Fibroblast of upper back skin (primary cell): ENCODE measurements at regions not wholly inside any gene's neighbourhood (a gene's known extent, or its start where the extent isn't known, plus 50 kb on each side); places are given as distances from the start of the nearest gene placed in this dataset.
A peak's percentile ranks its signal among the peaks of the same experiment; 100 is the strongest.
"Not testable (repeated sequence)": the region's sequence is repeated elsewhere in the genome, so short reads cannot be mapped to it uniquely, and the experiment has no call there.

Experiments
- DNase-seq: peaks from one replicate; pipeline ENCODE4 v3.0.0-alpha.2; 2013

DNA sequence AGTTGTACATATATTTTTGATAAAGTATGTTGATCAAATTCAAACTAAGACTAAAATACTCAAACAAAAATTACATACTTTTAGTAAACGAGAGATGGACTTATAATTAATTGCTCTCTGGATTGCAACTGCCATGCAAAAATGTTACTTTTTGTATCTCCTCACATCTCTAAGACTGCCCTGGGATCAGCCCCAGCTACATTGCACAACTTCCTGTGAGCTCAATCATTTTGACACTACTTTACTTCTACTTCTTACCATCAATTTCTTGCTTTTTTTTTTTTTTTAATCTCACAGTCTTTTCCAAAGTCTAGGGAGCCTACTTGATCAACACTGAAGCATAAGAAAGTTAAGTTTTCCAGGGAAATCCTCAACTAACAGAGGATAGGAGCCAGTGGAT is 506.0 kb upstream of the CDH10 start:
- DNase-seq: no peak

DNA sequence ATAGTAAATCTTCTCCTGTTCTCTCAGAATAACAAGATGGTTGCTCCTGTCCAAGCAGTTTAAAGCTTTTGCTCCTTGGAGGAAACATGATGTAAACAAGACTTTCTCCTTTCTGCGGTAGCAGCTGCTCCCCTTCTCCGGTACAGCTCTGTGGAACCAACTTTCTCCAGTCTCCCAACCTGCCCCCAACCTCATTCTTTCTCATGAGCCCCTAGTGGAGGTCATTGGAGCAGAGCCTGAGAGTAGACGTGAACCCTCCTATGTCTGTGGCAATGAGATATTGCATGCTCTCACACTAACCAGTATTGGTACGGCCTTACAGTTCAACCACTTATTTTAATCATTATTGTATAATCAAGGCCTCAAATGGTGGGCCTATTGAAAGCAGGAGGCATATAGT is 483.8 kb upstream of the CDH10 start:
- DNase-seq: no peak

DNA sequence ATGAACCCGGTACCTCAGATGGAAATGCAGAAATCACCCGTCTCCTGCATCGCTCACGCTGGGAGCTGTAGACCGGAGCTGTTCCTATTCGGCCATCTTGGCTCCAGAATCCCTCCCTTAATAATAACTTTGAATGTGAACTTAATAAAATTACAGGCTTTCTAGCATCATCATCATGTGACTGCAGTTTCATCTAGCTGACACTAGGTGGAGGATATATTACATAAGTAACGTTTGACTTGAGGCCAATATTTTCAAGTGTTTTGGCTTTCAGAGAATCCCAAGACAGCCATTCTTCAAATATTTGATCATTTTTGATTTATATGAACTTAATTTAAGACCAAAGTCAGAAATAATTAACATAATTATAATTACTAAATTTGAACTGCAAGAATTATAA is 474.9 kb upstream of the CDH10 start:
- DNase-seq: no peak

DNA sequence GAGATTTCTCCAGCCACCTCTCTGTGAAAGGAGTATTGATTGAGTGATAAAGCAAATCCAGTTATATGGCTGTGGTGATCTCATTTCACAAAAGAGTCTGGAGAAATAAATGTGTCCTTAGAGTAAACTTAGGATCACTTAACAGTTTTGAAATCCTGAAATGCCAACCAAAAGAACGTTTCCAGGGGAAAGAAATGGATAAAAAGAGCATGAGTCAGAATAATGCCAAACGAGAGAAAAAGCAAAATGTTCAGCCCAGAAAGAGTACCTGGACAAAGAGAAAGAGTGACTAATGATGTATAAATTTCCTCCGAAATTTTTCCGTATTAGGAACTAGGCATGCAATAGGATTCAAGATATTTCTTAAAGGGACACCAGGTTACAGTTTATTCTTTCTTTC is 463.1 kb upstream of the CDH10 start:
- peak; percentile 1 for DNase-seq

DNA sequence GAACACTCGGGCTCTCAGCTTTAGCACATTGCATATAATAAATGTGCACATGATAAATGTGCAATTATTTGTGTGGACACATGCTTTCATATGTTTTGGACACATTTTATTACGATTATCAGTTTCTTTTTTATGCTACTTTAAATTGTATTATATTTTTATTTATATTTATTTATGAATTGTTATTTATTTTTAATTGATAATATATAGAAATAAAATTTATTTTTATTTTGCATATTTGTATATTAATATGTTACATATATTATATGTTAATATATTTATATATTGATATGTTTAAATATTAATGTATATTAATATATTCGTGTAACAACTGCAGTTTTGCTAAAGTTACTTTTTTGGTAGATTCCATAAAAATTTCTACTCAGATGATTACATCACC is 454.8 kb upstream of the CDH10 start:
- no peak for DNase-seq

DNA sequence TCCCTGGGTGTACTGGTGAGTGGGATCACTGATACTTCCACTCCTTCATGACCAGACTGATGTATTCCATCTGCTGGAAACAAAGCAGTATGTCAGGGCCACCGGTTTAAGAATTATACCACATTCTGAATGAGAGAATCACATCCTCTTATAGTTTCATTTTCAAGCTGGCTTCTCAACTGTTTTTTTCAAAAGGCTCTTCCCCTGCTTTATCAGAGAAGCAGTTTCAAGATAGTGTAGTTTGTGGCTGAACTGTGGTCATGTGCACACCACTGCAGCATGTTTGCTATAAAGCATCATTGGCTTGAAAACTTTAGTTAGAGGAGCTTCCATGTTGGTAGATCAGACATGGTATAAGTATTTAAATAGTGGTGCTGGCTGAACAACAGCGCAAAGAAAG is 450.5 kb upstream of the CDH10 start:
- no peak for DNase-seq

DNA sequence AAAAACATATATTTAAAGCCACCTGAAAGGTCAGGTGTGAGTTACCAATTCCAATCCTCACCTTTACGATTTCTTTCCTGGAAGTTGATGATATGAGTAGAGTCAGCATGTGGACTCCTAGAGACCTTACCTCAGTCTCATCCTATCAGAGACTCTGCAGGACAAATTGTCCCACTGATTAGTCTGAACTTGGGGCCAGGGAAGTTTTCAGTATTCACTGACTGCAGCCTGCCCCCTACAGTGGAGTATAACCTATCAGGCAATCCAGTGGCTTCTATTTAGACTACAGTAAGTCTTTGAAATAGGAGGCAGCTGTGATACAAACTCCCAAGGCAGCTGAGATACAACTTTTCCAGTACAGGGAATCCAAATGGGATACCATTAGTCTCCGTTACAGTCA is 449.4 kb upstream of the CDH10 start:
- DNase-seq: no peak

DNA sequence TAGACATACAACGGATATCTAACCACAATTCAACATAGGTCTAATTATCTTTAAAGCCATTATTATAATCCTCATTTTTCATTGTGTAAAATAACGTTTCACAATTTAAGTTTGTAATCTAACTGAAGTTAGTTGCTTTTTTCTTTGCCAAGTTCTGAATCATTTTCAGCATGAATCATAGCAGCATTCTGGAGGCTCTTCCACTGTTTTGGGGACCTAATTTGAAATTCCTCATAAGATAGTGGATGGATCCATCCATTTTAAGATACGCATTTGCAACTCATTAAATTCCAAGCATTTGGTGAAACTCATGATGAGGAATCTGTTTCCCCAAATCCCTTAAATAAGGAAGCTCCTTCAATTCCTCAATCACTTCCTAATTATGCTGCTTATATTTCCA is 447.1 kb upstream of the CDH10 start:
- peak; percentile 0 for DNase-seq

DNA sequence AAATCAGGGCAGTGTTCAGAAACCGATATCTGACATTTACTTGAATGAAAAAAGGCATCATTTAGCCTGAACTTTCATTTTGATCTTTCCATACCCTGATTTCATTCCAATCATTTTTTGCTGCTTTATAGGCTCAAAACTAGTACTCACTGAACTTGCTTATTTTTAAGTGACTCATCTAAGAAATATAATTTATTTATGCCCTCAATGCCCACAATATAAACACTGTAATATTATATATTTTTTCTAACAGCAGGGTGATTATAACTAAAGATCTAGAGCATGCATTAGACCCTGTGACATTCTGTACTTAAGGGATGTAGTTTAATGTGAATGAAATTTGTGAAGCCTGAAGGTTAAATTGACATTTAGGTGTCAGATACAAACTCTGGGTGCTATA is 446.1 kb upstream of the CDH10 start:
- DNase-seq: no peak

DNA sequence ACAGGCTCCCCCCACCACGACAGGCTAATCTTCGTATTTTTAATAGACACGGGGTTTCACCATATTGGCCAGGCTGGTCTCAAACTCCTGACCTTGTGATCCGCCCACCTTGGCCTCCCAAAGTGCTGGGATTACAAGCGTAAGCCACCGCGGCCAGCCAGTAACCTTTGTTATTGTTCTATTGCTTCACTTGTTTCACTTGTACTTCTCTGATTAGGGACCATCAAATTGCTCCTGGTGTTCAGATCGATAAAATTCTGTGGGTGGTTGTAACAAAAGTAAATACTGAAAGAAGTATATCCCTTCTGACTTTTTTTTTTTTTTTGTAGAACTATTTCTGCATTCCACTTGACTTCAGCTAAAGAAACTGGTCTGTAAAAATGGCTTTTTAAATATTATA is 445.5 kb upstream of the CDH10 start:
- no peak for DNase-seq

DNA sequence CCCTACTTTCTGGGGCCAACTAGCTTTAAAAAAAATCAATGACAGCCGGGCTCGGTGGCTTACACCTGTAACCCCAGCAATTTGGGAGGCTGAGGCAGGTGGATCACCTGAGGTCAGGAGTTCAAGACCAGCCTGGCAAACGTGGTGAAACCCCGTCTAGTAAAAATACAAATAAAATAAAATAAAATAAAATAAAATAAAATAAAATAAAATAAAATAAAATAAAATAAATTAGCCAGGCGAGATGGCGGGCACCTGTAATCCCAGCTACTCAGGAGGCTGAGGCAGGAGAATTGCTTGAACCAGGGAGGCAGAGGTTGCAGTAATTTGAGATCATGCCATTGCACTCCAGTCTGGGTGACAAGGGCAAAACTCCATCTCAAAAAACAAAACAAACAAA is 443.9 kb upstream of the CDH10 start:
- DNase-seq: not testable (repeated sequence)

DNA sequence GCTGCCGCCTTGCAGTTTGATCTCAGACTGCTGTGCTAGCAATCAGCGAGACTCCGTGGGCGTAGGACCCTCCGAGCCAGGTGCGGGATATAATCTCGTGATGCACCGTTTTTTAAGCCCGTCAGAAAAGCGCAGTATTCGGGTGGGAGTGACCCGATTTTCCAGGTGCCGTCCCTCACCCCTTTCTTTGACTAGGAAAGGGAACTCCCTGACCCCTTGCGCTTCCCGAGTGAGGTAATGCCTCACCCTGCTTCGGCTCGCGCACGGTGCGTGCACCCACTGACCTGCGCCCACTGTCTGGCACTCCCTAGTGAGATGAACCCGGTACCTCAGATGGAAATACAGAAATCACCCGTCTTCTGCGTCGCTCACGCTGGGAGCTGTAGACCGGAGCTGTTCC is 438.5 kb upstream of the CDH10 start:
- not testable (repeated sequence) for DNase-seq

DNA sequence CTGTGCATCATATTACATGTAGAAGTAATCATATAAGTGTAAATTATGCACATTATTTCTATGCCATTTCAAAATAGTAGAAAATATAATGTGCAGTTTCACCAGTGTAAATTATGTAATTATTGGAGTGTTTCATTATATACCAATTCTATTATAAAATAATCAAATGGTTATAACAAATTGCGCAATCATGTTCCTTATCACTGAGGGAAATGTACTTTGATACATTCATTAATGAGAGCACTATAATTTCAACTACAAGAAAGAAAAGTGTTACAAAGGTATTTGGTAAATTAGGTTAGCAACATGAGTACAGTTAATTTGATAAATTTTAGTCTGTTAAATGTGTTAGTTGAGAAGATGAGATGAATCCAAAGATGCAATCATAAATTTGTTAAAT is 421.5 kb upstream of the CDH10 start:
- DNase-seq: no peak

DNA sequence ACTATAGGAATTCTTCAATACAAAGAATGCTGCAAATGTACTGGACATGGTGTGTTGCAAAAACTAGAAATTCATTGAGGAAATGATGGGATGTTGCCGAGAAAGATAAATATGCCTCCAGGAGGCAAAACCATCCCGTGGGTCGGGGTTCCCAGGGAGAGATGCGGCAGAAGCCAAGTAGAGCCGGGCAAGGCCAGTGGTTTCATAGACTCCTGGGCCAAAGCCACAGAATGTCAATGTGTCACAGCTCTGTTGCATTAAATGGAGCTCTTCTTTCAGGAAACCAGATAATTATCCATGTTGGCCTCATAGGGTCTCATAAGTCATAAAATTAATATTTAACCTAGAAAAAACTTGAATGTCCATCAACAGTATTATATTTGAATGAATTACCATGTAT is 419.5 kb upstream of the CDH10 start:
- DNase-seq: no peak

DNA sequence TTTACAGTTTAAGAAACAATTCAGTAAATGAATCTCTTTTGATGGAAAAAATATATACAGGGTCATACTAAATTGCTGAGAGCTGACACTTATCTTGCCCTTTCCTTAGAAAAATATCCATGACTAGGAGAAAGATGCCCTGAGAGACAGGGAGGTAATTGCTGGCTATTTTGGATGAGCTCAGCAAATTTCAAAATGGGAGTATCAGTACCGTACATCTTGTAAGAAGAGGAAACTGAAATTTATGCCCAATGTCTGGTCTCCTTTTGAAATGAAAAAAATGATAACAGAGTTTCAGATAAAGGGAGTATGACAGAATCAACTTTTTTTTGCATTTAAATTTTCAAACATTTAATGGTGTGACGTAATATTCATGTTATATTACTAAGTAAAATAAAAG is 415.8 kb upstream of the CDH10 start:
- no peak for DNase-seq

DNA sequence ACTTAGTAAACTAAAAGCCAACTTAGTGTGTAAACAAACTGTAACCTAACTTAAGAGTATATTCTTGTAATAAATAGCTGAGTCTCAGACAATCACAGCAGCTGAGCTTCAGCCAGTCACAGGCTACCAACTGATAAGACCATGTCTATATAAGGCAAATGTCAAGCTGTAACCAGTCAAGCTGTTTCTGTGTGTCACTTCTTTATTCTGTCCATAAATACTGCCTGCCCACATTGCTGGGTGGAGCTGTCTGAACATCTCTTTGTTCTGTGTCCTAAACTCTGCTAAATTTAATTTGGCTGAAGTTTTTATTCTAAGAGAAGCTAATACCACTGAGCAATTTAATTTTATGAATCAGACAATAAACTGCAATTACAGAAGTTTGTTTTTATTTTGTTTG is 412.1 kb upstream of the CDH10 start:
- DNase-seq: no peak

DNA sequence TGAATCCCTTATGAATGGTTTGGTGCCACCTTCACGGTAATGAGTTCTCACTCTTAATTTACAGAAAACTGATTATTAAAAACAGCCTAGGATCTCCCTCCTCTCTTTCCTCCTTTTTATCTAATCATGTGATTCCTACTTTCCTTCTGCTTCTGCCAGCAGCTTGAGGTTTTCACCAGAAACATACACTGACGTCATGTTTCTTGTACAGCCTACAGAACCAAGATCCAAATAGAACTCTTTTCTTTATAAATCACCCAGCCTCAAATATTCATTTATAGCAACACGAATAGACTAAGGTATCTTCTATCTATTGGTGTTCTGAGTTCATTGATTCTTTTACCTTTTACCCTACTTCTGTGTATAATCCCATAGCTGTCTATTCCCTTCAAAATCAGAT is 388.9 kb upstream of the CDH10 start:
- DNase-seq: no peak

DNA sequence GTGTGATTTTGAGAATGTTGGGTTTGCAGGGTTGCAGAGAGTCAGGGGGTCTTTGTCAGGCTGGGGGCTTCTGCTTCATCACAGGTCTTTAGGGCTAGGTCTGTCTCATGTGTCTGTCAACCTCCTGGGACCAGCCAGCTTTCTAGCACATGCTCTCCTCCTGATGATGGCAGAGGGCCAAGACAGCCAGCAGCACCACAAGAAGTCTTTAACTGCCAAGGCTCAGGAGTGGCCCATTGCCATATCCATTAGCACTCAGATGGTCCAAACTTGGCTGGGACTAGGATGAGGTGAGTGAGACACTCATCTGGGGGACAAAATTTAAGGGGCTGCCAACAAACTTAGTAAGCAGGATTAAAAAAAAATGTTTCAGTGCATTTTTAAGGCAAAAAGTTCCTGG is 384.2 kb upstream of the CDH10 start:
- DNase-seq: no peak

DNA sequence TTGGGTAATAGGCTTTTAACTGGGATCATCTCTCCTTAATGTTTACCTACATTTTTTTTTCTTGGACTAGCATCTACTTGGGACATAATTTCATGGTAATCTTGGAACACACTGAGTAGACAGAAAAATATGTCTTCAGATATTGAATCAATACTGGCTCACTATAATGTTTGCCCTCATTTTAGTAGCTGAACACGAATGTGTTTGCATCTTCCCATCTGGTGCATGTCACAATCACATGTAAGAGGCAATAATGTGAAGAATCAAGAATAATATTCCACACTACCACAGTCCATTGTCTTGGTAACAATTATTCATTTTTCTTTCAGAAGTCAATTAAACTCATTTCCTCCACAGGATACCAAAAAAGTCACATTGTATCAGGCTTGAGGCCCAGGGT is 382.7 kb upstream of the CDH10 start:
- DNase-seq: no peak

DNA sequence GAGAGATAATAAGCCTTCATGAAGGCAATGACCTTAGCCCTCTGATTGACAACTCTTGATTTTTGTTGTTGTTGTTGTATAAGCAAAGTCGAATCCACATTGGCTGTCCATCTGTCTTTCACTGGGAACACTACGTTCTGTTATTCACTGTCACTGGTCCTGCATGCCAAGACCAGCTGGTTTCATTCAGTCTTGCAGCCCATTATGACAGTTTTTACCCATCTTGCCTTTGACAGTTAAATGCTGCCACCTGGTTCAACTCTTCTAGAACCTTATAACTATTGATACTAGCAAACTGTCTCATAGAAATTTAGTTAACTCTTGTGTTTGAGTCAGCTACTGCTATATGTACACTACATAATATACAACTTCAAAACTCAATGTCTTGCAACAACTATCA is 382.3 kb upstream of the CDH10 start:
- DNase-seq: no peak

DNA sequence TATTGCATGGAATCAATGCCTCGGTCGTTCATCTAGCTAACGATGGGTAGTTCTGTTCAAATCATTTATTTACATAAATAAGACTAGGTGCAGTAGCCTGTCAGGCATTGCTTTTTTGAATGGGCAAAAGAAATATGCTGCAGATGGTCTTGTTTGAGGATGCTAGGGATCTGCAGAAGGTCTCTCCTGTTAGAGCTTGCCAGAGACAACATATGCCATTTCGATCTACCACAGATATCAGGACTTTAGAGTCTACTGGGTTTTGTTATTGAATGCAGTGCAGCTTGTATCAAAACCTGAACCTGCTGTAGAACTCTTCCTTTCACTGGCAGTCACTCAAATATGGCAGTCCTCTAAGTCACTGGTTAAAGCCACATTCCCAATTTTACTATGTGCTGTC is 381.1 kb upstream of the CDH10 start:
- DNase-seq: no peak

DNA sequence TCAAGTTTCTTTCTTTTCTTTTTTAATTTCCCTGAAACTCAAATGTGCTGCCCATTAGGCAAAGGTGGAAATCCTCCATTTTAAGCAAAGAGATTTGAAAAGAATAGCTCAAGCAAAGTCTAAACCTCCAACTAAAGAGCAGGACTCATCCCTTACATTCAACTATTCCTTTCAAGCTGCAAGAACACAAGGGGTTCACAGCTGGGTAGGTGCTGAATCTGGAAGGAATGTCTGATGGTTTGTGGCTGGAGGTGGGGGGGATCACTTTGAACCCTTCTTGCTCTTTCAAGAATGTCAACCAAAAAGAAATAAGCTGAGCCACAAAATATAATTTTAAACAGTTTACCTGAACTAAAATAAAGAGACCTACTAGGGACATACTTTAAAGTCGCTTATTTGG is 375.7 kb upstream of the CDH10 start:
- DNase-seq: no peak

DNA sequence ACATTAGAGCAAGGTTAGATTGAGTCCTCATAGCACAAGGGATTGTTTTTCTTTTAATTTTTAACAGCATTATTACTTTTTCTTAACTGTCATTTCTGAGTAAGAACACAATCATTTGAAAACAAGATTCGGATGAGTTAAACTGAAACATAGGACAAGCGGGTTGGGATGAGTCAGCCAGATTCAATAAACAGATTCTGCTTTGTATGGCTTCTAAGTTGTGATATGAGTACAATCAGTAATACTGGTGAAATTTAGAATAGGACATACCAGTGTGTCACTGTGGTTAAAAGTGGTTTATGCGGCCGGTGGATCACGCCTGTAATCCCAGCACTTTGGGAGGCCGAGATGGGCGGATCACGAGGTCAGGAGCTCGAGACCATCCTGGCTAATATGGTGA is 364.3 kb upstream of the CDH10 start:
- no peak for DNase-seq

DNA sequence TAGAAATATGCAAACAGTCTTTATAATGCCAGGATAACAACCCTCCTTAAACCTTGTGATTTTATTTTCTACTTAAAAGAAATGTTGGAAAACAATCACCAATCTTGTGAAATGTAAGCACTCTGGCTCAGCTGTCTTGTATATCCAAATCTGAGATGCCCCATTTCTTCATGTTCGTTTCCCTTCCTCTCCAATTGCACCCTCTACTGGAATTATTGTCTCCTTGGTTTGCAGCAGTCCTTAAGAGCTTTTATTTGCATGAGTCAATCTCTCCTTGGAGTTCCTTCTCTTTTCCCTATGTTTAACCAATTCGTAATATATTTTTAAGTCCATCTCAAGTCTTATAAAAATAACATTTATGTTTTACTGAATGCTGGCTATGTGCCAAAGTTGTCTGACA is 362.0 kb upstream of the CDH10 start:
- peak; percentile 58 for DNase-seq

DNA sequence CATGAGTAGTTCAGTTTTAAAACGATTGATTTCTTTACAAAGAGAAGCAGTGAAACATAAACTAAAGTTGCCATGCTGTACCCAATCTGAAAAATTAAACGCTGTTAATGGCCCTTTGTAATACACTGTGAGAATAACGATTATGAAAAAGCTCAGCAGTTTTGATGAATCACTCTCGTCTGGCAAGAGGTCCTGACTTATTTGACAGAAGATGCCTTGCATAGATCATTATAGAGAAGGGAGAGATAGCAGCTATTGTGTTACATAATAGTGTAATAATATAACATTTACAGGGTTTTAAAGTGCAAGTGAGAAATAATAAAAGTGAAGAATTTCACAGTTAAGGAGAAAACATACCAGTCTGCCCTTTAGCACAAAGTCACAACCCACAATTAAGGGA is 361.5 kb upstream of the CDH10 start:
- DNase-seq: no peak

DNA sequence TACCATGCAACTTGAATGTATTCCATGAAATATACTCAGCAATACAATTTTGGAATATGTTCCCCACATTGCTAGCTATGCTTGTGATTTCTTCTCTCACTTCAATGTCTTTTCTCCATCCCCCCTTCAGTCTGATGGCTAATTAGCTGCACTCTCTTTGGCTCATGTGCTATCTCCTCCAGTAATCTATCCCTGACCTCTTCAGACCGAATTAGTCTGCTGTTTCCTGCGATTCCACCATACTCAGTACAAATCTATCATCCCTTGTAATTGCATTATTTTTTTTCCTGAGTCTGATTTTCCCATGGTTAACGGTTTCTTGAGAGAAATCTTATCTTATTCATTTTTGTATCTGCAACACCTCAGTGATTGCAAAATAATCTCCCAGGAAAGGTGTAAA is 360.7 kb upstream of the CDH10 start:
- no peak for DNase-seq

DNA sequence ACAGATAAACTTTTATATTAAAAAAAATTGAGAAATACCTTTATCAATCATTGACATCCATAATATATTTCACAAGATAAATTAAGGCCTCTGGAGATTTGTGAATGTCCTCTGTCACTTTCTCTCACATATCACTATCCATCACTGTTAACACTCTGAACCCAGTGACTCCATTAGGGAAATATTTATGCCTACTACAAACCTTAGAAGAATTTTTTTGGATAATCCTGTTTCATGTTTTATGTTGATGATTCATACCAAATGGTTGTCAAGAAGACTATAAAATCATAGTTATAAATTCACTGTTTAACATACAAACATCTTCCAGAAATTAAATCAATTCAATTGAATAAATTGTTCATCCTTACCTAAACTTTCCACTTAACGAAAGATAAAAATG is 357.6 kb upstream of the CDH10 start:
- no peak for DNase-seq
